GM23338 (cell line): ENCODE measurements at regions not wholly inside any gene's neighbourhood (a gene's known extent, or its start where the extent isn't known, plus 50 kb on each side); places are given as distances from the start of the nearest gene placed in this dataset.

Source experiments
- ATAC-seq: fragments of 200-7000 bp; cut with Tn5 transposase; 3 replicates; pipeline ENCODE4 v1.9.1; 2020
- DNase-seq: peaks from one replicate; pipeline ENCODE4 v3.0.0-alpha.2; 2015; ENCODE audit warnings: low spot score
- H2AFZ ChIP-seq: fragments of 200-600 bp; sonication (generic); 2 replicates; pipeline ENCODE4 v1.8.0; 2016; ENCODE audit warnings: antibody characterized with exemption, mild to moderate bottlenecking, moderate library complexity
- H3F3A ChIP-seq: fragments of 200-600 bp; sonication (generic); replicated peaks from 2 replicates; pipeline ENCODE4 v1.8.0; 2017; ENCODE audit warnings: antibody characterized with exemption, mixed run types, low read depth
- H3K27ac ChIP-seq: fragments of 200-600 bp; sonication (generic); 2 replicates; pipeline ENCODE4 v1.6.1; 2016; ENCODE audit warnings: low read depth
- H3K27me3 ChIP-seq: fragments of 200-600 bp; sonication (generic); 2 replicates; pipeline ENCODE4 v1.8.0; 2016; ENCODE audit warnings: mild to moderate bottlenecking, mixed run types, moderate library complexity; ENCODE audit not compliant: insufficient read depth
- H3K36me3 ChIP-seq: fragments of 200-600 bp; sonication (generic); 2 replicates; pipeline ENCODE4 v1.8.0; 2016; ENCODE audit warnings: mild to moderate bottlenecking; ENCODE audit not compliant: insufficient read depth
- H3K4me1 ChIP-seq: fragments of 200-600 bp; sonication (generic); 2 replicates; pipeline ENCODE4 v1.8.0; 2016; ENCODE audit warnings: mild to moderate bottlenecking, moderate library complexity; ENCODE audit not compliant: insufficient read depth
- H3K4me2 ChIP-seq: fragments of 200-600 bp; sonication (generic); 2 replicates; pipeline ENCODE4 v1.7.1; 2017; ENCODE audit warnings: mixed run types
- H3K4me3 ChIP-seq: fragments of 200-600 bp; sonication (generic); 2 replicates; pipeline ENCODE4 v1.6.1; 2016; ENCODE audit warnings: mixed run types
- H3K79me2 ChIP-seq: fragments of 200-600 bp; sonication (generic); replicated peaks from 2 replicates; pipeline ENCODE4 v1.8.0; 2017; ENCODE audit warnings: mild to moderate bottlenecking; ENCODE audit not compliant: insufficient read depth
- H3K9me2 ChIP-seq: fragments of 200-600 bp; sonication (generic); 2 replicates; pipeline ENCODE4 v1.8.0; 2017; ENCODE audit not compliant: insufficient read depth
- H4K20me1 ChIP-seq: fragments of 200-600 bp; sonication (generic); replicated peaks from 2 replicates; pipeline ENCODE4 v1.8.0; 2017; ENCODE audit warnings: mild to moderate bottlenecking; ENCODE audit not compliant: insufficient read depth
- H3K27ac Mint-ChIP-seq: 2 replicates; pipeline ENCODE4 v1.8.0; 2020; ENCODE audit warnings: inconsistent platforms, mild to moderate bottlenecking, moderate library complexity, mixed read lengths
- H3K27me3 Mint-ChIP-seq: 3 replicates; pipeline ENCODE4 v1.8.0; 2022; ENCODE audit warnings: low read depth, mild to moderate bottlenecking, moderate library complexity, mixed read lengths, inconsistent platforms; ENCODE audit not compliant: insufficient read depth, poor library complexity
- H3K36me3 Mint-ChIP-seq: 3 replicates; pipeline ENCODE4 v1.8.0; 2021; ENCODE audit warnings: low read depth, mild to moderate bottlenecking, inconsistent platforms, moderate library complexity, mixed read lengths
- H3K4me1 Mint-ChIP-seq: 3 replicates; pipeline ENCODE4 v1.8.0; 2020; ENCODE audit warnings: mild to moderate bottlenecking, inconsistent platforms, mixed read lengths
- H3K4me3 Mint-ChIP-seq: 3 replicates; pipeline ENCODE4 v1.8.0; 2021; ENCODE audit warnings: moderate library complexity, mild to moderate bottlenecking, inconsistent platforms, mixed read lengths
- H3K9me3 Mint-ChIP-seq: 3 replicates; pipeline ENCODE4 v1.8.0; 2020; ENCODE audit warnings: moderate library complexity, mild to moderate bottlenecking, inconsistent platforms, mixed read lengths
- CREB1 ChIP-seq: fragments of 250-450 bp; sonication (Bioruptor Pico); IDR thresholded peaks from 2 replicates; pipeline ENCODE4 v1.5.0; 2020; ENCODE audit warnings: low read depth, mild to moderate bottlenecking, moderate library complexity
- EZH2 ChIP-seq: fragments of 200-600 bp; sonication (generic); IDR thresholded peaks from one replicate; pipeline ENCODE4 v1.8.0; 2017; ENCODE audit warnings: antibody characterized with exemption, mild to moderate bottlenecking, low read depth; ENCODE audit not compliant: unreplicated experiment
- EZH2phosphoT487 ChIP-seq: fragments of 200-600 bp; sonication (generic); IDR thresholded peaks from one replicate; pipeline ENCODE4 v1.8.1; 2018; ENCODE audit warnings: antibody characterized with exemption; ENCODE audit not compliant: unreplicated experiment
- NANOG ChIP-seq: IDR thresholded peaks from 2 replicates; pipeline ENCODE4 v1.6.1; 2016; ENCODE audit warnings: antibody characterized with exemption, borderline replicate concordance
- ZNF331 ChIP-seq: fragments of 250-450 bp; sonication (Bioruptor Pico); IDR thresholded peaks from 2 replicates; pipeline ENCODE4 v1.5.0; 2020; ENCODE audit warnings: low read depth, mild to moderate bottlenecking, moderate library complexity
- ZNF462 ChIP-seq: fragments of 250-450 bp; sonication (Bioruptor Pico); IDR thresholded peaks from 2 replicates; pipeline ENCODE4 v1.5.0; 2020; ENCODE audit warnings: mild to moderate bottlenecking, moderate library complexity

- TF ChIP-seq ZNF462 (no peak), ZNF331 (CRISPR knock-in tag) (no peak), EZH2 (no peak), NANOG (no peak)
Measured at GRCh38 chr2:176455816-176456291, 186.6 kb downstream of the MTX2 start (continued).

GRCh38 chr2:176457481-176457880 is 188.2 kb downstream of the MTX2 start:
- H3F3A ChIP-seq = no peaks in the 10 kb centered on the region
- Mint-ChIP-seq H3K4me1 (peaks cover 17% of the 10 kb centered on the region; the same call in 2 of the 3 replicates), H3K36me3 (no peaks in the 10 kb centered on the region), H3K27ac (no peak overlapping the region), H3K9me3 (no peaks in the 10 kb centered on the region), H3K4me3 (no peak overlapping the region), H3K27me3 (peaks cover 8% of the 10 kb centered on the region)
- no peaks in the 10 kb centered on the region for H3K27me3 ChIP-seq
- H3K36me3 ChIP-seq = no peaks in the 10 kb centered on the region
- H3K27ac ChIP-seq = no peak overlapping the region
- H3K9me2 ChIP-seq = no peaks in the 10 kb centered on the region
- no peaks in the 10 kb centered on the region for H4K20me1 ChIP-seq
- ATAC-seq (no peak), DNase-seq (no peak)
- H3K4me3 ChIP-seq = no peak overlapping the region
- H2AFZ ChIP-seq = no peak overlapping the region
- H3K79me2 ChIP-seq = no peaks in the 10 kb centered on the region
- H3K4me2 ChIP-seq = no peak overlapping the region
- H3K4me1 ChIP-seq = peaks cover 20% of the 10 kb centered on the region
- TF ChIP-seq EZH2phosphoT487 (no peak), ZNF462 (no peak), CREB1 (CRISPR knock-in tag) (no peak), ZNF331 (CRISPR knock-in tag) (no peak), NANOG (no peak)
